Ascending aorta (tissue), 2 donors: ENCODE measurements at regions not wholly inside any gene's neighbourhood (a gene's known extent, or its start where the extent isn't known, plus 50 kb on each side); places are given as distances from the start of the nearest gene placed in this dataset.

Source experiments
- DNase-seq, 2 donors: peaks; one replicate each; pipeline ENCODE4 v3.0.0-alpha.2; 2019; ENCODE audit warnings: low spot score in 2 of 2
- H3K27ac ChIP-seq, 2 donors: fragments of 200-600 bp; sonication (generic); one replicate each; pipeline ENCODE4 v1.5.1; 2016 to 2017; ENCODE audit warnings: mild to moderate bottlenecking in 1 of 2
- H3K27me3 ChIP-seq: fragments of 200-600 bp; sonication (generic); one replicate; pipeline ENCODE4 v1.5.1; 2017
- H3K36me3 ChIP-seq, 2 donors: fragments of 200-600 bp; sonication (generic); one replicate each; pipeline ENCODE4 v1.5.1; 2016
- H3K4me1 ChIP-seq, 2 donors: fragments of 200-600 bp; sonication (generic); one replicate each; pipeline ENCODE4 v1.5.1; 2016 to 2017; ENCODE audit warnings: mild to moderate bottlenecking in 1 of 2
- H3K4me3 ChIP-seq, 2 donors: fragments of 200-600 bp; sonication (generic); one replicate each; pipeline ENCODE4 v1.5.1; 2016 to 2017; ENCODE audit warnings: mild to moderate bottlenecking in 1 of 2
- H3K9me3 ChIP-seq, 2 donors: fragments of 200-600 bp; sonication (generic); one replicate each; pipeline ENCODE4 v1.5.1; 2016
- CTCF ChIP-seq, 3 experiments: fragments of 200-600 bp in 2 of 3; fragments of 450-650 bp in 1 of 3; sonication (generic) in 2 of 3; IDR thresholded peaks; one replicate each; pipeline ENCODE4 v1.5.1; 2016 to 2019; ENCODE audit warnings: antibody characterized with exemption in 3 of 3, mild to moderate bottlenecking in 1 of 3, moderate library complexity in 1 of 3
- intact Hi-C: fragments of 100-400 bp; cut with DNase I; formaldehyde crosslinking; loops from one replicate; pipeline ENCODE4 v1.15.1; 2023

GRCh38 chr12:39112064-39112463 lies 206.7 kb upstream of the CPNE8 start:
- TF ChIP-seq CTCF (IDR thresholded peaks at IDR 0.05) = no peak
- Histone ChIP-seq H3K4me1 (no peaks in the 10 kb centered on the region), H3K36me3 (no peaks in the 10 kb centered on the region), H3K27me3 (no peaks in the 10 kb centered on the region), H3K9me3 (no peaks in the 10 kb centered on the region), H3K4me3 (no peak overlapping the region), H3K27ac (no peak overlapping the region)
- DNase-seq = no peak
- intact Hi-C loops = no loop called here

GRCh38 chr12:39105111-39105510 lies 199.7 kb upstream of the CPNE8 start:
- DNase-seq = no peak
- TF ChIP-seq CTCF (IDR thresholded peaks at IDR 0.05) = no peak
- intact Hi-C loops = loop anchor here (10.0 kb wide), 1 partner anchor 780 kb away; no protein-coding TSS in a partner anchor
- Histone ChIP-seq H3K27ac (no peak overlapping the region), H3K27me3 (no peaks in the 10 kb centered on the region), H3K36me3 (no peaks in the 10 kb centered on the region), H3K4me3 (no peak overlapping the region), H3K9me3 (no peaks in the 10 kb centered on the region), H3K4me1 (no peaks in the 10 kb centered on the region)

GRCh38 chr12:39103552-39104165 lies 198.3 kb upstream of the CPNE8 start:
- DNase-seq = no peak
- Histone ChIP-seq H3K36me3 (no peaks in the 10 kb centered on the region), H3K27me3 (no peaks in the 10 kb centered on the region), H3K27ac (no peak overlapping the region), H3K4me3 (no peak overlapping the region), H3K4me1 (no peaks in the 10 kb centered on the region), H3K9me3 (no peaks in the 10 kb centered on the region)
- TF ChIP-seq CTCF (IDR thresholded peaks at IDR 0.05) = peak; percentile 17 to 72 (median 64)
- intact Hi-C loops = loop anchor here (10.0 kb wide), 1 partner anchor 779 kb away; no protein-coding TSS in a partner anchor

GRCh38 chr12:39102474-39103209 lies 197.3 kb upstream of the CPNE8 start:
- Histone ChIP-seq H3K9me3 (no peaks in the 10 kb centered on the region), H3K27me3 (no peaks in the 10 kb centered on the region), H3K27ac (no peak overlapping the region), H3K36me3 (no peaks in the 10 kb centered on the region), H3K4me3 (no peak overlapping the region), H3K4me1 (no peaks in the 10 kb centered on the region)
- DNase-seq = no peak
- no peak for TF ChIP-seq CTCF (IDR thresholded peaks at IDR 0.05)
- intact Hi-C loops = loop anchor here (10.0 kb wide), 1 partner anchor 778 kb away; no protein-coding TSS in a partner anchor

GRCh38 chr12:39095636-39096330 lies 190.4 kb upstream of the CPNE8 start:
- no peak for DNase-seq
- no peak for TF ChIP-seq CTCF (IDR thresholded peaks at IDR 0.05)
- Histone ChIP-seq H3K36me3 (no peaks in the 10 kb centered on the region), H3K27me3 (no peaks in the 10 kb centered on the region), H3K4me3 (no peak overlapping the region), H3K9me3 (no peaks in the 10 kb centered on the region), H3K27ac (no peak overlapping the region), H3K4me1 (no peaks in the 10 kb centered on the region)
- intact Hi-C loops = no loop called here
